ENCODE measurements at regions not wholly inside any gene's neighbourhood (a gene's known extent, or its start where the extent isn't known, plus 50 kb on each side); places are given as distances from the start of the nearest gene placed in this dataset.

DNA sequence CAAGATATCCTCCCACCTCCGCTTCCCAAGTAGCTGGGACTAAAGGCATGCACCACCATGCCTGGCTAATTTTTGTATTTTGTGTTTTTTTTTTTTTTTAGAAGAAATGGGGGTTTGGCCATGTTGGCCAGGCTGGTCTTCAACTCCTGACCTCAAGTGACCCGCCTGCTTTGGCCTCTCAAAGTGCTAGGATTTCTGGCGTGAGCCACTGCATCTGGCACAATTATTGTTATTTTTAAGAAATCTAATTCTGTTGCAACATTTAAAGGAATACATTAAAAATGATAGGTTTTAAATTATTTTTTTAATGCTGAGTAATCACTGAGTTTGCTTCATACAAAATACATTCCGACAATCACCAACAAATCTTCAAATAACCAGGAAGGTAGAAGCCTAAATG, 178.1 kb upstream of the SEMA3E start:
- no peak for DNase-seq
- no peaks in the 10 kb centered on the region for H3K36me3 ChIP-seq (replicated peaks; ENCODE audit: insufficient read depth, low read length)
- no peaks in the 10 kb centered on the region for H3K79me2 ChIP-seq (ENCODE audit: low read length)

DNA sequence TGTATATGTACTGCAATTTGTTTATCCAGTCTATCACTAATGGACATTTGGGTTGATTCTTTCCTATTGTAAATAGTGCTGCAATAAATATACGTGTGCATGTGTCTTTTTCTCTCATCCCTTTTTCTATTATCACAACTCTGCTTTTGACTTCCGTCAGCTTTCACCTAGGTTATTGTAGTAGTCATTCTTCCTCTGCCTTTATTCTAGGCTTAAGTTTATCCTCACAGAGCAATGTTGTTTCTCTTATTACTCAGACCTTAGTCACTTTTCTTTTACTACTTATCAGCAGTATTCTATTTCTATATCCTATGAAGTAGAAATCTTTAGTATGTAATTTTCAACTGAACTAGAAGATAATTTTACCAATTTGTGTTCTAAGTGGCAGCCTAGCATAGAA, 175.3 kb upstream of the SEMA3E start:
- no peak for TF ChIP-seq EZH2 (optimal IDR thresholded peaks at IDR 0.05; ENCODE audit: low read depth, low read length)
- TF ChIP-seq, protein P1, sequence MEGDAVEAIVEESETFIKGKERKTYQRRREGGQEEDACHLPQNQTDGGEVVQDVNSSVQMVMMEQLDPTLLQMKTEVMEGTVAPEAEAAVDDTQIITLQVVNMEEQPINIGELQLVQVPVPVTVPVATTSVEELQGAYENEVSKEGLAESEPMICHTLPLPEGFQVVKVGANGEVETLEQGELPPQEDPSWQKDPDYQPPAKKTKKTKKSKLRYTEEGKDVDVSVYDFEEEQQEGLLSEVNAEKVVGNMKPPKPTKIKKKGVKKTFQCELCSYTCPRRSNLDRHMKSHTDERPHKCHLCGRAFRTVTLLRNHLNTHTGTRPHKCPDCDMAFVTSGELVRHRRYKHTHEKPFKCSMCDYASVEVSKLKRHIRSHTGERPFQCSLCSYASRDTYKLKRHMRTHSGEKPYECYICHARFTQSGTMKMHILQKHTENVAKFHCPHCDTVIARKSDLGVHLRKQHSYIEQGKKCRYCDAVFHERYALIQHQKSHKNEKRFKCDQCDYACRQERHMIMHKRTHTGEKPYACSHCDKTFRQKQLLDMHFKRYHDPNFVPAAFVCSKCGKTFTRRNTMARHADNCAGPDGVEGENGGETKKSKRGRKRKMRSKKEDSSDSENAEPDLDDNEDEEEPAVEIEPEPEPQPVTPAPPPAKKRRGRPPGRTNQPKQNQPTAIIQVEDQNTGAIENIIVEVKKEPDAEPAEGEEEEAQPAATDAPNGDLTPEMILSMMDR (IDR thresholded peaks at IDR 0.05; ENCODE audit: low read length), result no peak
- no peak for TF ChIP-seq EZH2phosphoT487 (IDR thresholded peaks at IDR 0.05; ENCODE audit: low read length)
- Histone ChIP-seq H3K4me1 (ENCODE audit: low read length) (no peaks in the 10 kb centered on the region), H3K79me2 (ENCODE audit: low read length) (no peaks in the 10 kb centered on the region), H3K36me3 (replicated peaks; ENCODE audit: insufficient read depth, low read length) (no peaks in the 10 kb centered on the region), H3K27ac (ENCODE audit: low read length) (no peak overlapping the region), H4K20me1 (ENCODE audit: insufficient read depth, low read length) (no peaks in the 10 kb centered on the region), H3K27me3 (replicated peaks; ENCODE audit: insufficient read depth, low read length) (no peaks in the 10 kb centered on the region), H3K4me3 (ENCODE audit: low read length) (no peak overlapping the region), H3F3A (ENCODE audit: insufficient read depth, low read length) (no peaks in the 10 kb centered on the region), H3K9ac (ENCODE audit: low read length) (no peak overlapping the region), H2AFZ (ENCODE audit: low read length) (no peak overlapping the region), H3K4me2 (ENCODE audit: low read depth, low read length) (no peak overlapping the region), H3K9me3 (replicated peaks; ENCODE audit: insufficient read depth, low read length) (no peaks in the 10 kb centered on the region), H3K9me2 (replicated peaks; ENCODE audit: insufficient read depth, low read length) (no peaks in the 10 kb centered on the region)
- DNase-seq, result no peak

More for the DNA sequence above, 178.1 kb upstream of the SEMA3E start:
- TF ChIP-seq, protein P1 (IDR thresholded peaks at IDR 0.05; ENCODE audit: low read length), result no peak
- no peak for TF ChIP-seq EZH2phosphoT487 (IDR thresholded peaks at IDR 0.05; ENCODE audit: low read length)
- no peak for TF ChIP-seq EZH2 (optimal IDR thresholded peaks at IDR 0.05; ENCODE audit: low read depth, low read length)
- Histone ChIP-seq H2AFZ (ENCODE audit: low read length) (no peak overlapping the region), H3K9ac (ENCODE audit: low read length) (no peak overlapping the region), H3K4me2 (ENCODE audit: low read depth, low read length) (no peak overlapping the region), H3K4me3 (ENCODE audit: low read length) (no peak overlapping the region), H3K9me2 (replicated peaks; ENCODE audit: insufficient read depth, low read length) (no peaks in the 10 kb centered on the region), H3K4me1 (ENCODE audit: low read length) (no peaks in the 10 kb centered on the region), H3F3A (ENCODE audit: insufficient read depth, low read length) (no peaks in the 10 kb centered on the region), H4K20me1 (ENCODE audit: insufficient read depth, low read length) (no peaks in the 10 kb centered on the region), H3K27ac (ENCODE audit: low read length) (no peak overlapping the region), H3K27me3 (replicated peaks; ENCODE audit: insufficient read depth, low read length) (no peaks in the 10 kb centered on the region), H3K9me3 (replicated peaks; ENCODE audit: insufficient read depth, low read length) (no peaks in the 10 kb centered on the region)

DNA sequence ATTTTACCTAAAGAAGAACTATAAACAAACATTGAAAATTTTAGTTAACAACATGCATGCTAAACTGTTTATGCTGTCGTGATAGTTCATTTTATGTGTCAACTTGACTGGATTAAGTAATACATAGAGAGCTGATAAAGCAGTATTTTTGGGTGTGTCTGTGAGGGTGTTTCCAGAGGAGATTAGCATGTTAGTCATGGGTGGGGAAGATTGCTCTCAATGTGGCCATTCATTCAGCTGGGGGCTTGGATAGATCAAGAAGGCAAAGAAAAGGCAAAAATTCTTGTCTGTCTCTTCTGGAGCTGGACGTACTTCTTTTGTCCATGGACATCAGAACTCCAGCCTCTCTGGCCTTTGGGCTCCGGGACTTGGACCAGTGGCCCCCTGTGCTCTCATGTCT, 172.9 kb upstream of the SEMA3E start:
- no peaks in the 10 kb centered on the region for H3K27me3 ChIP-seq (replicated peaks; ENCODE audit: insufficient read depth, low read length)
- no peak for TF ChIP-seq EZH2 (optimal IDR thresholded peaks at IDR 0.05; ENCODE audit: low read depth, low read length)
- TF ChIP-seq EZH2phosphoT487 (IDR thresholded peaks at IDR 0.05; ENCODE audit: low read length), result no peak
- TF ChIP-seq, protein P1 (IDR thresholded peaks at IDR 0.05; ENCODE audit: low read length), result no peak
- no peaks in the 10 kb centered on the region for H3K9me3 ChIP-seq (replicated peaks; ENCODE audit: insufficient read depth, low read length)
- no peaks in the 10 kb centered on the region for H3F3A ChIP-seq (ENCODE audit: insufficient read depth, low read length)
- H3K27ac ChIP-seq (ENCODE audit: low read length), result no peak overlapping the region
- no peaks in the 10 kb centered on the region for H4K20me1 ChIP-seq (ENCODE audit: insufficient read depth, low read length)
- H2AFZ ChIP-seq (ENCODE audit: low read length), result no peak overlapping the region
- no peak overlapping the region for H3K9ac ChIP-seq (ENCODE audit: low read length)
- H3K9me2 ChIP-seq (replicated peaks; ENCODE audit: insufficient read depth, low read length), result no peaks in the 10 kb centered on the region
- H3K4me1 ChIP-seq (ENCODE audit: low read length), result no peaks in the 10 kb centered on the region
- H3K4me2 ChIP-seq (ENCODE audit: low read depth, low read length), result no peak overlapping the region
- H3K79me2 ChIP-seq (ENCODE audit: low read length), result no peaks in the 10 kb centered on the region
- no peak for DNase-seq
- H3K4me3 ChIP-seq (ENCODE audit: low read length), result no peak overlapping the region
- H3K36me3 ChIP-seq (replicated peaks; ENCODE audit: insufficient read depth, low read length), result no peaks in the 10 kb centered on the region

Measured in MM.1S (cell line).